Activated T-helper 1 cell treated with Interleukin-2 at 50 U/mL for 16 hours (primary cell): ENCODE measurements at regions not wholly inside any gene's neighbourhood (a gene's known extent, or its start where the extent isn't known, plus 50 kb on each side); places are given as distances from the start of the nearest gene placed in this dataset.
"Not testable (repeated sequence)": the region's sequence is repeated elsewhere in the genome, so short reads cannot be mapped to it uniquely, and the experiment has no call there.

Source experiments
- DNase-seq: peaks from one replicate; pipeline ENCODE4 v3.0.0-alpha.2; 2020; ENCODE audit warnings: low read depth

GRCh38 chr1:209116705-209117104, 466.8 kb upstream of the CAMK1G start:
- DNase-seq: no peak

GRCh38 chr1:209123601-209124000, 459.9 kb upstream of the CAMK1G start:
- DNase-seq: no peak

GRCh38 chr1:209129091-209129490, 454.4 kb upstream of the CAMK1G start:
- DNase-seq: not testable (repeated sequence)

GRCh38 chr1:209130886-209131285, 452.6 kb upstream of the CAMK1G start:
- DNase-seq: no peak

GRCh38 chr1:209132736-209133467, 450.6 kb upstream of the CAMK1G start:
- DNase-seq: no peak

GRCh38 chr1:209134001-209134400, 449.5 kb upstream of the CAMK1G start:
- no peak for DNase-seq

GRCh38 chr1:209143916-209144315, 439.6 kb upstream of the CAMK1G start:
- no peak for DNase-seq

GRCh38 chr1:209150114-209150513, 433.4 kb upstream of the CAMK1G start:
- no peak for DNase-seq

- DNase-seq: no peak
These were observed 430.1 kb upstream of the CAMK1G start for GRCh38 chr1:209153411-209153810.

GRCh38 chr1:209154912-209155311, 428.6 kb upstream of the CAMK1G start:
- no peak for DNase-seq

- no peak for DNase-seq
These were observed 428.0 kb upstream of the CAMK1G start for GRCh38 chr1:209155546-209155945.

GRCh38 chr1:209156991-209157390, 426.5 kb upstream of the CAMK1G start:
- no peak for DNase-seq

- no peak for DNase-seq
These were observed 425.8 kb upstream of the CAMK1G start for GRCh38 chr1:209157546-209158249.

- no peak for DNase-seq
These were observed 424.7 kb upstream of the CAMK1G start for GRCh38 chr1:209158851-209159250.

GRCh38 chr1:209160230-209160629, 423.3 kb upstream of the CAMK1G start:
- no peak for DNase-seq

GRCh38 chr1:209162651-209163050, 420.9 kb upstream of the CAMK1G start:
- DNase-seq: no peak

GRCh38 chr1:209168204-209168603, 415.3 kb upstream of the CAMK1G start:
- DNase-seq: no peak

- no peak for DNase-seq
These were observed 412.4 kb upstream of the CAMK1G start for GRCh38 chr1:209171151-209171550.

GRCh38 chr1:209172286-209172685, 411.2 kb upstream of the CAMK1G start:
- DNase-seq: no peak

- DNase-seq: not testable (repeated sequence)
These were observed 410.5 kb upstream of the CAMK1G start for GRCh38 chr1:209172792-209173542.

GRCh38 chr1:209173796-209174195, 409.7 kb upstream of the CAMK1G start:
- not testable (repeated sequence) for DNase-seq

GRCh38 chr1:209176866-209177430, 406.6 kb upstream of the CAMK1G start:
- no peak for DNase-seq

GRCh38 chr1:209183195-209183594, 400.3 kb upstream of the CAMK1G start:
- DNase-seq: no peak
